IPS-18c (cell line): ENCODE measurements at regions not wholly inside any gene's neighbourhood (a gene's known extent, or its start where the extent isn't known, plus 50 kb on each side); places are given as distances from the start of the nearest gene placed in this dataset.

Experiments used
- H3K4me3 ChIP-seq: 2 replicates; pipeline ENCODE4 v1.7.0; 2013; ENCODE audit warnings: low read depth, mild to moderate bottlenecking, low read length, moderate library complexity; ENCODE audit not compliant: insufficient read depth
- H3K9me3 ChIP-seq: one replicate; pipeline ENCODE4 v1.6.1; 2013; ENCODE audit warnings: mild to moderate bottlenecking, low read length, moderate library complexity; ENCODE audit not compliant: control insufficient read depth, insufficient read depth

DNA sequence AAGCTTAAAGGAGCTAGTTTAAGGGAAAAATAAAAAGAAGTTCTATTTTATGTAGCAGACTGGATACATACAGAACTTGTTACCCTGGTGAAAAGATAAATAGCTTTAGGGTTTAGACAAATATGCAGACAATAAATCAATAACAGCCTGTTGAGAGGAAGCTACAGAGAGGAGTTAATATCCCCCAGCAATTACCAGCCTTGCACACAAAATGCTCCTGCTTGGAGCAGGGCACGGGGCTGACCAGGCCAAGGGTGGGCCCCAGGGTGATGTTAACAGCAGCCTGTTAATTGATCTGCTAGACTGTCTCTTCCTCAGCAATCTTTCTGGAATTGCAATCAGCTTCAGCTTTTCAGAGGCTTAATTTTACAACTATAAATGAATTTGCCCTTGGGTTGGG, 125.1 kb upstream of the SOX4 start:
- Histone ChIP-seq H3K9me3 (no peaks in the 10 kb centered on the region), H3K4me3 (no peak overlapping the region)

- H3K9me3 ChIP-seq = no peaks in the 10 kb centered on the region
Observed at GRCh38 chr6:21469213-21469612, 124.3 kb upstream of the SOX4 start.

GRCh38 chr6:21476112-21476511, 117.4 kb upstream of the SOX4 start:
- H3K4me3 ChIP-seq = no peak overlapping the region
- H3K9me3 ChIP-seq = no peaks in the 10 kb centered on the region

More at GRCh38 chr6:21469213-21469612, 124.3 kb upstream of the SOX4 start:
- H3K4me3 ChIP-seq = no peak overlapping the region

- H3K4me3 ChIP-seq = no peak overlapping the region
Observed at GRCh38 chr6:21478411-21478810, 115.1 kb upstream of the SOX4 start.

GRCh38 chr6:21478883-21479539, 114.5 kb upstream of the SOX4 start:
- no peaks in the 10 kb centered on the region for H3K9me3 ChIP-seq
- no peak overlapping the region for H3K4me3 ChIP-seq

More at GRCh38 chr6:21478411-21478810, 115.1 kb upstream of the SOX4 start:
- no peaks in the 10 kb centered on the region for H3K9me3 ChIP-seq

DNA sequence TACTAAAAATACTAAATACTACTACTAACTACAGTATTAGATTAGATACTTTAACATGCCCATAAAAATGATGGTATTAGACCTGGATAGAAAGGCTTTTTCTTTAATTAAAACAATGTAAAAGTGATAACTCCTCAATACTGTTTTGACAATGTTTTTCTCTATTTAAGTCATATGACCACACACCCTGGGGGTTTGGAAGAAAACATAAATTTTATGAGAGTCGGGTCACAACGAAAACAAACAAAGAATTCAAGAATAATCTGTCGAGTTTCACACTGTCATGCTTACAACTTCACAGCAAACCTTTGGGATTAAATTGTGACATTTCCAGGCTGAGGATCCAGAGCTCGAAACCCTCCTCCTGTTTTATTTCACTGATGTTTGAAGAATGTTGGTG, 107.4 kb upstream of the SOX4 start:
- H3K9me3 ChIP-seq = no peaks in the 10 kb centered on the region

GRCh38 chr6:21489826-21490225, 103.7 kb upstream of the SOX4 start:
- no peaks in the 10 kb centered on the region for H3K9me3 ChIP-seq
- no peak overlapping the region for H3K4me3 ChIP-seq

More for the DNA sequence above, 107.4 kb upstream of the SOX4 start:
- H3K4me3 ChIP-seq = no peak overlapping the region

- H3K9me3 ChIP-seq = no peaks in the 10 kb centered on the region
- no peak overlapping the region for H3K4me3 ChIP-seq
Observed at GRCh38 chr6:21491955-21492354, 101.6 kb upstream of the SOX4 start.

DNA sequence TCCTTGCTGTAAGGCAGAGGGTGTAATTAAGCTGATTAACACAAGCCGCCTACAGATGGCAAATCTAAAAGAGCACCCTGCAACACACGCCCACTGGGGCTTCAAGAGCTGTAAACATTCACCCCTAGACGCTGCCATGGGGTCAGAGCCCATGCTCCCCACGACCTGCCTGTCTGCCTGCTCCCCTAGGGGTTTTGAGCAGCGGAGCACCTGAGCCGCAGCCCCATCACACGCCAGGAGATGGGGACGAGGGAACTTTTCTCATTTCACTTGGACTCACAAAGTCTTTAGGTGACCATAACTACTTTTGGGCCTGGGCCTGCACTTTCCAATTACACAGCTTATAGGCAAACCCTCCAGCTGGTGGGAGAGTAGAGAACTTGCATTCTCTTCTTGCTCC, 99.0 kb upstream of the SOX4 start:
- no peaks in the 10 kb centered on the region for H3K9me3 ChIP-seq
- H3K4me3 ChIP-seq = no peak overlapping the region

GRCh38 chr6:21496196-21496595, 97.4 kb upstream of the SOX4 start:
- Histone ChIP-seq H3K9me3 (no peaks in the 10 kb centered on the region), H3K4me3 (no peak overlapping the region)

GRCh38 chr6:21496706-21497105, 96.8 kb upstream of the SOX4 start:
- no peak overlapping the region for H3K4me3 ChIP-seq
- no peaks in the 10 kb centered on the region for H3K9me3 ChIP-seq

DNA sequence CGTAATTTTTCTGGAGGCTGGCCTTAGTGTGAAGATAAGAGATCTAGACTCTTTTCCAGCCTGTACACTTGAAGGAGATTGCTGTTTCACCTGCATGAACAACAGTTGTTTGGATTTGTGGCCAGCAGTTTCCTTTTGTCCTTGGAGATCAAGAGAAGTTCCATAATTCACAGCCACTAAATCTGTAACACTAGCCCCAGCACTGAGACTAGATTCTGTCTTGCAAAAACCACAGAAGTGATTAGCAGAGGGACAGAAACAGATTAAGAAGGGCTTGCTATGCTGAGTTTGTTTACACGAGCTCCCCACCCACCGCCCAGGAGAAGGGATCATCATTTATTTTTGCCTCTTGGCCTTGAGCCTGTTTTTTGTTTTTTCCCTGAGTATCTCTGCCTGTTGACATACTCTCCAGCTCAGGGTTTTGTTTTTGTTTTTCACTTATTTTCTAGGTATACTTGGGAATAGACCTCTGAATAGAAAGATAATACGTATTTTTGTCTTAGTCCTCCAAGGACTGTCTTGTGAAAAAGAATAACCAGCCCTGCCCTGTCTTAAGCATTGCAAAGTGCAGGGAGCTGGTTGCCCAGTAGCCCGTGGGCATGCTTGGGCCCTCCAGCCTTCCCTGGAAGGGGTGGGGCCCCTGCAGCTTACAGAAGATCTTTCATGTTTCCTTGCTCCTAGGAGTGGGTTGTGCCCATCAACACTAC, 93.1 kb upstream of the SOX4 start:
- Histone ChIP-seq H3K4me3 (no peak overlapping the region), H3K9me3 (no peaks in the 10 kb centered on the region)

GRCh38 chr6:21501021-21501354, 92.6 kb upstream of the SOX4 start:
- H3K9me3 ChIP-seq = no peaks in the 10 kb centered on the region

DNA sequence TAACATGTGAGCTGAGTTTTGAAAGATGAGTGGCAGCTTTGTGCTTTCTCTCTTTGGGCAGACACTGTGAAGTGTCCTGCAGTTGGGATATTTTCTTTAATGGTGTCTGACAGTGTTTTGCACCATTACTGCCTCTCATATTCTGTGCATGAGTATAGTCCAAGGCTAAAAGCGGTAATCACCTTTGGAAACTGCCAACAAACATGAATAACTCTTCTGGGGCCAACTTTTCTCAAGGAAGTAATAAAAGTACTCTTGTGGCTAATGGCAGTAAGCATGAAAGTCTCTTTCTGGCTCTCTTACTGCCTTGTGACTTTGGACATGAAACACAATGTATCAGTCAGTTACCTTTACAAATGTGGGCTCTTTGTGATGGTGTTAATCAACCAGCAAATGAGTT, 91.7 kb upstream of the SOX4 start:
- no peak overlapping the region for H3K4me3 ChIP-seq
- H3K9me3 ChIP-seq = no peaks in the 10 kb centered on the region

More at GRCh38 chr6:21501021-21501354, 92.6 kb upstream of the SOX4 start:
- no peak overlapping the region for H3K4me3 ChIP-seq

- H3K4me3 ChIP-seq = no peak overlapping the region
- no peaks in the 10 kb centered on the region for H3K9me3 ChIP-seq
Observed at GRCh38 chr6:21502682-21503081, 90.9 kb upstream of the SOX4 start.

- H3K4me3 ChIP-seq = no peak overlapping the region
- H3K9me3 ChIP-seq = no peaks in the 10 kb centered on the region
Observed at GRCh38 chr6:21504790-21505189, 88.8 kb upstream of the SOX4 start.

DNA sequence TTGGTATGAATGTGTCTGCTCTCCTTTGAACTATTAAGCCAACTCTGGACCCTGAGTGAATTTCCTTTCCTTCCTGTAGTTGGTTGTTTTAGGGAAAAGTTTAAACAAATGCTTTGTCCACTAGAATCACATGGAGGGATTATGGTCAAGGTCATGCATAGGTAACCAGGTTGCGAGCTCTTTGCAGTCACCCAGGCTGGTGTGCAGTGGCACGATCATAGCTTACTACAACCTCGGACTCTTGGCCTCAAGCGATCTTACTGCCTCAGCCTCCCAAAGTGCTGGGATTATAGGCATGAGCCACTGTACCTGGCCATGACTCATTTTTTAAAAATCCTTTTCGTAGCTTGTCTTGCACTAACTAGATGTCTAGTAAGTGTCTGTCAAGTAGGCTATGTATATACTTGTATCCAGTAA, 88.0 kb upstream of the SOX4 start:
- Histone ChIP-seq H3K9me3 (no peaks in the 10 kb centered on the region), H3K4me3 (no peak overlapping the region)

DNA sequence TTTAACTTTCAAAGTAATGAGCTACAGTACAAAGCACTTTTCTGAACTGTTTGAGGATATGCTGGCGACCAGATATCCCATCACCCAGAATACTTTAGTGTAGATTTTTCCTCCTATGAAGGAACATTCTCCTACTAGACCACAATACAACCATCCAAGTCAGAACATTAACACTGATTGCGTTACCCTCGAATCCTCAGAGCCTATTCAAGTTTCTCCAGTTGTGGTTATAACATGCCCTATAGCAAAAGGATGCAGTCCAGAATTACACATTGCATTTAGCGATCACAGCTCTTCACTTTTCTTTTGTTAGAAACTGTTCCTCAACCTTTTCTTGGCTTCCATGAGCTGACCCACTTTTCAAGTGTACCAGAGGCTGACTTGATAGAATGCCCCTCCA, 87.4 kb upstream of the SOX4 start:
- H3K9me3 ChIP-seq = no peaks in the 10 kb centered on the region
- no peak overlapping the region for H3K4me3 ChIP-seq

DNA sequence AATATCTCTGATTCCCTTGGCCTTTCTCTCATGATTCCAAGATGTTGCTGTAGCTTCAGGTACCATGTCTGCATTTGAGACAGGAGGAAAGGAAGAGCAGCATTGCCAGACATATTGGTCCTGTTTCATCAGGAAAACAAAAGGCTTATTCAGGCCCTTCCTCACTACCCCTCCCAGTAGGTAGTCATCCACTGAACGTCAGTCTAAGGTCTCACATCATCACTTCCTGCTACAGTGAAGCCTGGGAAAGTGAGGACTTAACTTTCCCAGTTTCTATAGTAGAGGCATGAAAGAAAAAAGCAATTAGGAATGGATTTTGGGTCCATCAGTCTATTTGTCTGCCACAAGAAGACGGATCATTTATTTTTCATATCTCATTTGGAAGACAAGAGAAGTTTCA, 85.7 kb upstream of the SOX4 start:
- Histone ChIP-seq H3K4me3 (no peak overlapping the region), H3K9me3 (no peaks in the 10 kb centered on the region)
